AG09309 (cell line): ENCODE measurements at regions not wholly inside any gene's neighbourhood (a gene's known extent, or its start where the extent isn't known, plus 50 kb on each side); places are given as distances from the start of the nearest gene placed in this dataset.

Experiments
- DNase-seq: peaks from one replicate; pipeline ENCODE4 v3.0.0-alpha.2; 2010; ENCODE audit warnings: low read depth
- H3K4me3 ChIP-seq: 2 replicates; pipeline ENCODE4 v1.5.1; 2011; ENCODE audit warnings: mild to moderate bottlenecking, low read depth, low read length, moderate library complexity; ENCODE audit not compliant: control insufficient read depth
- TF ChIP-seq, protein P1 (sequence below): IDR thresholded peaks from 2 replicates; pipeline ENCODE4 v1.5.1; 2011; ENCODE audit warnings: mild to moderate bottlenecking, low read depth, low read length, inconsistent platforms; ENCODE audit not compliant: insufficient read depth, control insufficient read depth; ENCODE audit errors: missing control alignments

DNA sequence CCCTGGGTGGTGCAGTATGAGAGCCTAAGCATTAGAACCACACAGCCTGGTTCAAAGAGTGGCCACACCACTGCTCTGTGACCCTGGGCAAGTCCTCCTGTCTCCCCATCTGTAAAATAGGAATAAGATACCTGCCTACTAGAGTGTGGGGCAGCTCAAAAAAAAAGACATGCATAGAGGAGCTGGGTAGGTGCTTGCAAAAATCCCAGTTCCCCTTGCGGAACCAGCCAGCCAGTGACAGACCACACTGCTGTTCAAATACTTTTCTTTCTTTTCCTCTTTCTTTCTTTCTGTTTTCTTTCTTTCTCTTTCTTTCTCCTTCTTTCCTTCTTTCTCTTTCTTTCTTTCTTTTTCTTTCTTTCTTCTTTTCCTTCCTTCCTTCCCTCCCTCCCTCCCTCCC lies 63.0 kb upstream of the TRIM2 start:
- TF ChIP-seq, protein P1, sequence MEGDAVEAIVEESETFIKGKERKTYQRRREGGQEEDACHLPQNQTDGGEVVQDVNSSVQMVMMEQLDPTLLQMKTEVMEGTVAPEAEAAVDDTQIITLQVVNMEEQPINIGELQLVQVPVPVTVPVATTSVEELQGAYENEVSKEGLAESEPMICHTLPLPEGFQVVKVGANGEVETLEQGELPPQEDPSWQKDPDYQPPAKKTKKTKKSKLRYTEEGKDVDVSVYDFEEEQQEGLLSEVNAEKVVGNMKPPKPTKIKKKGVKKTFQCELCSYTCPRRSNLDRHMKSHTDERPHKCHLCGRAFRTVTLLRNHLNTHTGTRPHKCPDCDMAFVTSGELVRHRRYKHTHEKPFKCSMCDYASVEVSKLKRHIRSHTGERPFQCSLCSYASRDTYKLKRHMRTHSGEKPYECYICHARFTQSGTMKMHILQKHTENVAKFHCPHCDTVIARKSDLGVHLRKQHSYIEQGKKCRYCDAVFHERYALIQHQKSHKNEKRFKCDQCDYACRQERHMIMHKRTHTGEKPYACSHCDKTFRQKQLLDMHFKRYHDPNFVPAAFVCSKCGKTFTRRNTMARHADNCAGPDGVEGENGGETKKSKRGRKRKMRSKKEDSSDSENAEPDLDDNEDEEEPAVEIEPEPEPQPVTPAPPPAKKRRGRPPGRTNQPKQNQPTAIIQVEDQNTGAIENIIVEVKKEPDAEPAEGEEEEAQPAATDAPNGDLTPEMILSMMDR: no peak
- no peak for DNase-seq
- no peak overlapping the region for H3K4me3 ChIP-seq

DNA sequence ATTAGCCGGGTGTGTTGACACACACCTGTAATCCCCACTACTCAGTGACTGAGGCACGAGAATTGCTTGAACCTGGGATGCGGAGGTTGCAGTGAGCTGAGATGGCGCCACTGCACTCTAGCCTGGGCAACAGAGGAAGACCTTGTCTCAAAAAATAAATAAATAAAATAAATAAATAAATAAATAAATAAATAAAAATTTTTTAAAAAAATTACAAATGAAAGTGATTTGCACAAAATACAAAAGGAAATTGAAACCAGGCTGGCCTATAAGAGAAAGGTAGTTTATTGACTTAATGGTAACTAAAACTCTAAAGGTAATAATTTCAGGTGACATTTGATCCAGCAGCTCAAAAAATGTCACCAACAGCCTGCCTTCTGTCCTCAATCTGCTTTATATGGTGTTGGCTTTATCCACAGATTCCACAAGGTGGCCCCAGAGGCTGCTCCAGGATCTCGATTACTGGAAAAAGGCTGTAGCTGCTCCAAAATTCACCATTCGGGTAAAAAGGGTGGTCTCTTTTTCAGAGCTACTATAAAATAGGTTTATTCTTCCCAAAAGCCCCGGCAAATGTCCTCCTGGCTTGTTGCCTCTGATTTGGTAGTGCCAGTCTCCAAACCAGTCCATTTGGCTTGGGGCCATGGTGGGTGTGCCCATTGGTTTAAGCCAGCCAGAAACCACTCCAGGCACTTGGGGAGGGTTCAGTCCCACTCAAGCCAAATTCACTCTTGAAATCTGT lies 61.4 kb upstream of the TRIM2 start:
- no peak overlapping the region for H3K4me3 ChIP-seq
- TF ChIP-seq, protein P1: peak; percentile 92
- DNase-seq: no peak

DNA sequence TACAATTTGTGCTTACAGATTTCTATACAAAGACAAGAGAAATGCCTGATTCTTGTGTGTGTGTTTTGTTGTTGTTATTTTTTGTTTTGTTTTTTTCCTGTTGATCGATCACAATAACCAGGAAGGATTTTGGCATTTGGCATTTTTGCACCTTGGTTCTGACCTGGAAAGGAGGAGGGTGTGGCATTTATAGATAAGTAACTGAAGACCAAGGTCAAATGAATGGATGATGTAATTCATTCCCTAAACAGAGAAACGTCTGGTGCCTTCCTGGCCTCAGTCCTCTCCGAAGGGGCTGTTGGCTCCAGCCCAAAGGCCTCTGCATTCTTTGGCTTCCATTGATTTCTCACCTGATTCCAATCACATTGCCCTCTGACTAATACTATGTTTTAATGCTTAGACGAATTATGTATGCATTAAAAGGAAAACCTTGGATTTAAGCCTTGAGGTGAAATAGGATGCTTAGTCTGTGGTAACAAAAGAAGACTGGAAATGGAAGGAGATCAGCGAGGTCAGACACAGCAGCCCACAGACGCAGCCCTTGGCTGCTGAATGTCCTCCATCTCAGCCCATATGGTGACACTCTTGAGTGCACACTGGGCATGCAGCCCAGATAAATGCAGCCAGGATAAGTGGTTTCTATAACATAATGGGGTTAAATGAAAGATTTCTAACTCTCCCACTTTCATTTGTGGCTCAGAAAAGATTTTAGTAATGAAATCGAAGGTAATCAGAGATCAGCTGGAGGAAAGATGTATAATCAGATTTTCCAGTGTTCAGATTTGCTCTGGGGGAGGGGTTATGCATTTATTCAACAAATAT lies 60.5 kb upstream of the TRIM2 start:
- DNase-seq: no peak
- no peak overlapping the region for H3K4me3 ChIP-seq
- TF ChIP-seq, protein P1: no peak

DNA sequence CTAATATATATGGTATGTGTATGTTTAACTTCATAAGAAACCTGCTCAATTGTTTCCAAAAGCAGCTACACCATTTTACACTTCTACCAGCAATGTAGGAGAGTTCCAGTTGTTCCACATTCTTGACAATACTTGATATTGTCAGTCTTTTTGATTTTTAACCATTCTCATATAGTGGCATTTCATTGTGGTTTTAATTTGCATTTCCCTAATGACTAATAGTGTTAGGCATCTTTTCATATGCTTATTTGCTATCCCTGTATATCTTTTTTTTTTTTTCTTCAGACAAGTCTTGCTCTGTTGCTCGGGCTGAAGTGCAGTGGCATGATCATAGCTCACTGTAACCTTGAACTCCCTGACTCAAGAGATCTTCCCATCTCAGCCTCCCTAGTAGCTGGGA lies 58.2 kb upstream of the TRIM2 start:
- H3K4me3 ChIP-seq: no peak overlapping the region
- TF ChIP-seq, protein P1: no peak
- DNase-seq: no peak

DNA sequence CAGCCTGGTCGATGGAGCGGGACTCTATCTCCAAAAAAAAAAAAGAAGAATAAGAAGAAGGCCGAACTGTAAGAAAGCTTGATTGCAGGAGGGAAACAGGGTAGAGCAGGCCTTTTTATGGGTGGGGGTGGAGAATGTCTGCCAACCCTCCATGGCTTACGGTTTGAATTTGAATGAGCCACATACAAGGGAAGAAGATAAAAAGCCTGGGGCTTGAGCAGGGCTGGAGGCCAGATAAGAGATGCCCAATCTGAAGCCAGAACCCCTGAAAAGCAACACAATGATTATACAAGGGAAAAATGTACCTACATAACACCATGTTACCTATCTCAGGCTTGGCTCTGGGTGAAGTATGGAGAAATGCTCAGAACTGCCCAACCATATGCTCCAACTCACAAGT lies 57.3 kb upstream of the TRIM2 start:
- TF ChIP-seq, protein P1: no peak

DNA sequence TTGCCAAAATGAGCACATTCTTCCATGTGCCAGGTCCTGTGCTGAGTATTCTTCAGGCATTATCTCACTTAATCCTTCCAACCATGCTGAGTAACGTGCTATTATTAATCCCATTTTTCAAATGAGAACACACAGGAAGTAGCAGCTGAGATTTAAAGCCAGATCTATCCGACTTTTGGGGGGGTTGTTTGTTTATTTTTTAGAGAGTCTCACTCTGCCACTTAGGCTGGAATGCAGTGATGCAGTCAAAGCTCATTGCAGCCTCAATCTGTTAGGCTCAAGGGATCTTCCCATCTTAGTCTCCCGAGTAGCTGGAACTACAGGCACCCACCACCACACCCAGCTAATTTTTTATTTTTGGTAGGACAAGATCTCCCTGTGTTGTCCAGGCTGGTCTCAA lies 55.5 kb upstream of the TRIM2 start:
- no peak overlapping the region for H3K4me3 ChIP-seq
- no peak for DNase-seq

More for the DNA sequence above, 57.3 kb upstream of the TRIM2 start:
- no peak for DNase-seq
- no peak overlapping the region for H3K4me3 ChIP-seq

More for the DNA sequence above, 55.5 kb upstream of the TRIM2 start:
- TF ChIP-seq, protein P1: no peak
